IMR-90 (cell line): ENCODE measurements at regions not wholly inside any gene's neighbourhood (a gene's known extent, or its start where the extent isn't known, plus 50 kb on each side); places are given as distances from the start of the nearest gene placed in this dataset.

Experiments
- ATAC-seq: fragments of 200-7000 bp; cut with Tn5 transposase; 2 replicates; pipeline ENCODE4 v1.9.1; 2020; ENCODE audit warnings: low read depth, mild to moderate bottlenecking, moderate library complexity
- BruUV-seq: library from RNA; stranded (reverse); fragments of 400-500 nt; replicated peaks from 2 replicates; lab custom pipeline; 2021; lab: Mats Ljungman, UMichigan
- CTCF ChIA-PET: fragments of 300-600 bp; formaldehyde crosslinking; extraction: SDS; loops from one replicate; lab custom pipeline; 2021; ENCODE audit warnings: antibody characterized with exemption; lab: Yijun Ruan, JAX
- POLR2A ChIA-PET: fragments of 300-600 bp; sonication (Branson Sonifier 250); formaldehyde crosslinking; loops from one replicate; lab custom pipeline; 2022; ENCODE audit warnings: antibody characterized with exemption; ENCODE audit not compliant: unreplicated experiment; lab: Charles Lee
- DNase-seq: peaks from one replicate; pipeline ENCODE4 v3.0.0; 2013
- H2AFZ ChIP-seq: replicated peaks from 2 replicates; pipeline ENCODE3; 2013; ENCODE audit warnings: low read length, mild to moderate bottlenecking; ENCODE audit not compliant: poor library complexity
- H2AK5ac ChIP-seq: 2 replicates; pipeline ENCODE4 v1.6.1; 2013; ENCODE audit warnings: low read depth, low read length, inconsistent platforms
- H2AK9ac ChIP-seq: replicated peaks from 2 replicates; pipeline ENCODE3; 2013; ENCODE audit warnings: mild to moderate bottlenecking, low read depth, low read length, moderate library complexity; ENCODE audit not compliant: poor library complexity
- H2BK120ac ChIP-seq: 2 replicates; pipeline ENCODE4 v1.6.1; 2013; ENCODE audit warnings: low read depth, low read length, inconsistent platforms
- H2BK15ac ChIP-seq: 3 replicates; pipeline ENCODE4 v1.6.1; 2013; ENCODE audit warnings: low read depth, low read length, inconsistent platforms
- H2BK20ac ChIP-seq: 2 replicates; pipeline ENCODE4 v1.6.1; 2013; ENCODE audit warnings: low read depth, mild to moderate bottlenecking, inconsistent platforms, low read length, moderate library complexity
- H2BK5ac ChIP-seq: 2 replicates; pipeline ENCODE4 v1.6.1; 2013; ENCODE audit warnings: mild to moderate bottlenecking, low read depth, low read length, inconsistent platforms; ENCODE audit not compliant: poor library complexity, severe bottlenecking
- H3K14ac ChIP-seq: replicated peaks from 2 replicates; pipeline ENCODE4 v1.6.1; 2013; ENCODE audit warnings: low read depth, low read length, inconsistent platforms
- H3K18ac ChIP-seq: 2 replicates; pipeline ENCODE4 v1.6.1; 2013; ENCODE audit warnings: low read depth, low read length, control low read depth
- H3K23ac ChIP-seq: 2 replicates; pipeline ENCODE4 v1.6.1; 2013; ENCODE audit warnings: low read depth, low read length, inconsistent platforms
- H3K27ac ChIP-seq: 2 replicates; pipeline ENCODE4 v1.5.1; 2013; ENCODE audit warnings: mild to moderate bottlenecking, control low read depth, low read length; ENCODE audit not compliant: insufficient read depth
- H3K27me3 ChIP-seq: 2 replicates; pipeline ENCODE4 v1.6.1; 2013; ENCODE audit warnings: low read length; ENCODE audit not compliant: control insufficient read depth, insufficient read depth
- H3K36me3 ChIP-seq: 2 replicates; pipeline ENCODE4 v1.6.1; 2013; ENCODE audit warnings: low read length, mixed read lengths; ENCODE audit not compliant: control insufficient read depth, insufficient read depth
- H3K4ac ChIP-seq: 2 replicates; pipeline ENCODE4 v1.6.1; 2013; ENCODE audit warnings: low read depth, low read length, inconsistent platforms
- H3K4me1 ChIP-seq: 2 replicates; pipeline ENCODE4 v1.6.1; 2013; ENCODE audit warnings: low read length, mixed read lengths; ENCODE audit not compliant: control insufficient read depth, insufficient read depth
- H3K4me2 ChIP-seq: 2 replicates; pipeline ENCODE4 v1.6.1; 2013; ENCODE audit warnings: low read depth, mild to moderate bottlenecking, control low read depth, low read length, moderate library complexity
- H3K4me3 ChIP-seq: 2 replicates; pipeline ENCODE4 v1.5.1; 2013; ENCODE audit warnings: low read depth, mild to moderate bottlenecking, control low read depth, low read length, moderate library complexity; ENCODE audit not compliant: insufficient read depth
- H3K56ac ChIP-seq: 2 replicates; pipeline ENCODE4 v1.6.1; 2013; ENCODE audit warnings: low read length, inconsistent platforms; ENCODE audit not compliant: insufficient read depth; ENCODE audit errors: extremely low read depth
- H3K79me1 ChIP-seq, 2 experiments: 2 replicates each; pipeline ENCODE4 v1.6.1; 2013; ENCODE audit warnings: low read length in 2 of 2, inconsistent platforms in 1 of 2, low read depth in 1 of 2
- H3K9ac ChIP-seq: 2 replicates; pipeline ENCODE4 v1.6.1; 2013; ENCODE audit warnings: low read depth, low read length, control low read depth
- H3K9me1 ChIP-seq: 2 replicates; pipeline ENCODE4 v1.6.1; 2013; ENCODE audit warnings: low read length, inconsistent platforms; ENCODE audit not compliant: insufficient read depth
- H3K9me3 ChIP-seq: 2 replicates; pipeline ENCODE4 v1.6.1; 2013; ENCODE audit warnings: low read length; ENCODE audit not compliant: control insufficient read depth, insufficient read depth
- H4K20me1 ChIP-seq: 2 replicates; pipeline ENCODE4 v1.6.1; 2013; ENCODE audit warnings: low read length, inconsistent platforms; ENCODE audit not compliant: insufficient read depth
- H4K5ac ChIP-seq: 2 replicates; pipeline ENCODE4 v1.6.1; 2013; ENCODE audit warnings: mild to moderate bottlenecking, low read depth, low read length, control low read depth
- H4K8ac ChIP-seq, 2 experiments: 2 replicates each; pipeline ENCODE4 v1.6.1; 2013; ENCODE audit warnings: low read depth in 2 of 2, low read length in 2 of 2, control low read depth in 1 of 2, inconsistent platforms in 1 of 2
- H4K91ac ChIP-seq: 2 replicates; pipeline ENCODE4 v1.6.1; 2013; ENCODE audit warnings: low read depth, low read length, inconsistent platforms; ENCODE audit not compliant: insufficient read depth
- BHLHE40 ChIP-seq: fragments of 150-350 bp; IDR thresholded peaks from 2 replicates; pipeline ENCODE4 v1.6.1; 2016; ENCODE audit warnings: mild to moderate bottlenecking, low read depth, low read length
- CHD1 ChIP-seq: IDR thresholded peaks from 2 replicates; pipeline ENCODE4 v1.6.1; 2012; ENCODE audit warnings: low read depth, low read length, improper control_type of control experiment
- FOS ChIP-seq: fragments of 150-350 bp; IDR thresholded peaks from 2 replicates; pipeline ENCODE4 v1.6.1; 2016; ENCODE audit warnings: low read depth, low read length
- MAFK ChIP-seq: IDR thresholded peaks from 2 replicates; pipeline ENCODE4 v1.6.1; 2012; ENCODE audit warnings: low read depth, low read length, improper control_type of control experiment
- MAZ ChIP-seq: IDR thresholded peaks from 2 replicates; pipeline ENCODE4 v1.6.1; 2012; ENCODE audit warnings: low read depth, mild to moderate bottlenecking, low read length, improper control_type of control experiment, moderate library complexity, borderline replicate concordance
- MXI1 ChIP-seq: IDR thresholded peaks from 2 replicates; pipeline ENCODE4 v1.6.1; 2012; ENCODE audit warnings: low read depth, mild to moderate bottlenecking, low read length, moderate library complexity, borderline replicate concordance
- POLR2A ChIP-seq: IDR thresholded peaks from 2 replicates; pipeline ENCODE4 v1.6.1; 2012; ENCODE audit warnings: mild to moderate bottlenecking, low read depth, low read length
- RAD21 ChIP-seq: IDR thresholded peaks from 2 replicates; pipeline ENCODE4 v1.6.1; 2012; ENCODE audit warnings: low read length, improper control_type of control experiment
- RCOR1 ChIP-seq: IDR thresholded peaks from 2 replicates; pipeline ENCODE4 v1.6.1; 2012; ENCODE audit warnings: mild to moderate bottlenecking, low read length, improper control_type of control experiment; ENCODE audit not compliant: insufficient replicate concordance
- RFX5 ChIP-seq: IDR thresholded peaks from 2 replicates; pipeline ENCODE4 v1.8.0; 2012; ENCODE audit warnings: low read depth, mild to moderate bottlenecking, low read length, moderate library complexity
- SMC3 ChIP-seq: fragments of 150-350 bp; IDR thresholded peaks from 2 replicates; pipeline ENCODE4 v1.6.1; 2016; ENCODE audit warnings: low read depth, mild to moderate bottlenecking, antibody characterized with exemption, low read length, moderate library complexity
- WGBS, 2 experiments: methylation state at CpG; one replicate each; pipeline versions ENCODE4 v1.1.5 to v1.1.7; 2013; ENCODE audit warnings: missing lambda C conversion rate in 2 of 2; ENCODE audit not compliant: insufficient read length in 1 of 2; ENCODE audit errors: extremely low coverage in 2 of 2; 5-methylcytosine and 5-hydroxymethylcytosine counted together
- dilution Hi-C: fragments of 300-500 bp; cut with HindIII; formaldehyde crosslinking; loops from one replicate; pipeline ENCODE4 v1.14.3; 2018; ENCODE audit warnings: low sequenced_read_pairs; ENCODE audit not compliant: unreplicated experiment
- in situ Hi-C: fragments of 300-500 bp; cut with MboI; formaldehyde crosslinking; loops from 3 replicates; pipeline ENCODE4 v1.14.3; 2019; ENCODE audit warnings: low sequenced_read_pairs, inconsistent platforms, mixed read lengths
- intact Hi-C: fragments of 100-400 bp; cut with micrococcal nuclease; formaldehyde crosslinking; loops from 2 replicates; pipeline ENCODE4 v1.10.0; 2022
- TF ChIP-seq, protein P1 (sequence below): fragments of 150-350 bp; IDR thresholded peaks from 2 replicates; pipeline ENCODE4 v1.6.1; 2017; ENCODE audit warnings: mild to moderate bottlenecking, antibody characterized with exemption, low read length, low read depth

DNA sequence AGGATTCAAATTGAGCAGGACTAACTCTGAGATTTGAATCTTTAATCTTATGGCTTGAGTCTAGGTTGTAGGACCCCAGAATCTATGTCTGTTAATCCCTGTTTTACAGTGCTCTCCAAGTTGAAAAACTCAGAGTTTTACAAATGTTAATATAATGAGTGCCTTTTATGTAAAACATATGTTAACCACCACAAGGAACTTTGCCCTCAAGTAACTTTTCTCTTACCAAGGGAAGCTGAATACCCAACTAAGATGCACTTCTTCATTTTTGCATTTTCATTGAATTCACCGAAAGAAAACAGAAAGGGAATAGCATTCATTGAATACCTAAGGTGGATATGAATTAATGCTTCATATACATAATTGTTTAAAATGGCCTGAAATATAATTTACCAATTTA, 338.1 kb downstream of the RPRM start:
- Histone ChIP-seq H4K20me1 (no peaks in the 10 kb centered on the region), H4K91ac (no peak overlapping the region), H3K27me3 (no peaks in the 10 kb centered on the region), H3K9ac (no peak overlapping the region), H3K4me3 (no peak overlapping the region), H2AK9ac (no peak overlapping the region), H3K4ac (no peak overlapping the region), H4K5ac (no peak overlapping the region), H3K9me3 (peaks cover 15% of the 10 kb centered on the region), H3K4me1 (no peaks in the 10 kb centered on the region), H3K9me1 (no peaks in the 10 kb centered on the region), H3K36me3 (no peaks in the 10 kb centered on the region), H3K14ac (no peak overlapping the region), H4K8ac (no peak overlapping the region), H2AFZ (no peak overlapping the region), H2BK5ac (no peak overlapping the region), H2BK120ac (no peak overlapping the region), H3K18ac (no peak overlapping the region), H2AK5ac (no peak overlapping the region), H3K79me1 (no peaks in the 10 kb centered on the region), H3K23ac (no peak overlapping the region), H3K56ac (no peak overlapping the region), H2BK15ac (no peak overlapping the region), H2BK20ac (no peak overlapping the region), H3K4me2 (no peak overlapping the region), H3K27ac (no peak overlapping the region)
- TF ChIP-seq MXI1 (no peak), RAD21 (no peak), SMC3 (no peak), FOS (no peak), RCOR1 (no peak), POLR2A (no peak), MAZ (no peak), BHLHE40 (no peak), CHD1 (no peak), RFX5 (no peak), MAFK (no peak)
- TF ChIP-seq, protein P1, sequence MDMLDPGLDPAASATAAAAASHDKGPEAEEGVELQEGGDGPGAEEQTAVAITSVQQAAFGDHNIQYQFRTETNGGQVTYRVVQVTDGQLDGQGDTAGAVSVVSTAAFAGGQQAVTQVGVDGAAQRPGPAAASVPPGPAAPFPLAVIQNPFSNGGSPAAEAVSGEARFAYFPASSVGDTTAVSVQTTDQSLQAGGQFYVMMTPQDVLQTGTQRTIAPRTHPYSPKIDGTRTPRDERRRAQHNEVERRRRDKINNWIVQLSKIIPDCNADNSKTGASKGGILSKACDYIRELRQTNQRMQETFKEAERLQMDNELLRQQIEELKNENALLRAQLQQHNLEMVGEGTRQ: no peak
- ATAC-seq (no peak), DNase-seq (no peak)
- in situ Hi-C loops: no loop called here
- WGBS, 2 experiments: no CpG with 5 or more reads among the region's 1 CpG
- intact Hi-C loops: no loop called here
- POLR2A ChIA-PET: no interaction called here
- no TSS peak for BruUV-seq
- CTCF ChIA-PET: no interaction called here
- dilution Hi-C loops: no loop called here
